ENCODE measurements at regions not wholly inside any gene's neighbourhood (a gene's known extent, or its start where the extent isn't known, plus 50 kb on each side); places are given as distances from the start of the nearest gene placed in this dataset.

DNA sequence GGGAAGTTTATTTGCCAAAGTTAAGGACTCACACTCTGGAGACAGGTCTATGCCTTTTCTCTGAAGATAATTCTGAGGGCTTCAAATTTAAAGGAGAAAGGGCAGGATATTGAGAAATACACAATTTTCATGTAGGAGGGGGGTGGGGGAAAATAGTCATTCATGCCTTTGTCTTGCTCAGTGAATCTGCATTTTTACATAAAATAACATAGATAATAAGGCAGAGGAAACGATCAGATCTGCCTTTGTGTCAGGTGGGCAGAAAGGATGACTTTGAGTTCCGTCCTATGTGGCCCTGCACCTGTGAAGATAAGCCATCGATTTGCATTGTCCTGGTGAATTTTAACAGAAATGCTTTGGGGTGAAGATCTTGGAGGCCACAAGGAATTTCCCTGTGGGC is 76.8 kb downstream of the SC5D start:
- TF ChIP-seq, protein P1, sequence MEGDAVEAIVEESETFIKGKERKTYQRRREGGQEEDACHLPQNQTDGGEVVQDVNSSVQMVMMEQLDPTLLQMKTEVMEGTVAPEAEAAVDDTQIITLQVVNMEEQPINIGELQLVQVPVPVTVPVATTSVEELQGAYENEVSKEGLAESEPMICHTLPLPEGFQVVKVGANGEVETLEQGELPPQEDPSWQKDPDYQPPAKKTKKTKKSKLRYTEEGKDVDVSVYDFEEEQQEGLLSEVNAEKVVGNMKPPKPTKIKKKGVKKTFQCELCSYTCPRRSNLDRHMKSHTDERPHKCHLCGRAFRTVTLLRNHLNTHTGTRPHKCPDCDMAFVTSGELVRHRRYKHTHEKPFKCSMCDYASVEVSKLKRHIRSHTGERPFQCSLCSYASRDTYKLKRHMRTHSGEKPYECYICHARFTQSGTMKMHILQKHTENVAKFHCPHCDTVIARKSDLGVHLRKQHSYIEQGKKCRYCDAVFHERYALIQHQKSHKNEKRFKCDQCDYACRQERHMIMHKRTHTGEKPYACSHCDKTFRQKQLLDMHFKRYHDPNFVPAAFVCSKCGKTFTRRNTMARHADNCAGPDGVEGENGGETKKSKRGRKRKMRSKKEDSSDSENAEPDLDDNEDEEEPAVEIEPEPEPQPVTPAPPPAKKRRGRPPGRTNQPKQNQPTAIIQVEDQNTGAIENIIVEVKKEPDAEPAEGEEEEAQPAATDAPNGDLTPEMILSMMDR (IDR thresholded peaks at IDR 0.05; ENCODE audit: insufficient read depth, low read depth, low read length), result no peak
- no peak for TF ChIP-seq EZH2 (IDR thresholded peaks at IDR 0.05; ENCODE audit: insufficient read depth, low read length)

All from astrocyte (in vitro differentiated cells and primary cell).